HEK293 (cell line): ENCODE measurements at regions not wholly inside any gene's neighbourhood (a gene's known extent, or its start where the extent isn't known, plus 50 kb on each side); places are given as distances from the start of the nearest gene placed in this dataset.

ENCODE experiments used
- CTCF ChIA-PET: fragments of 350-600 bp; formaldehyde crosslinking; extraction: SDS; loops from one replicate; lab custom pipeline; 2021; ENCODE audit warnings: antibody characterized with exemption; lab: Yijun Ruan, JAX
- POLR2A ChIA-PET: fragments of 300-600 bp; formaldehyde crosslinking; extraction: SDS; loops from one replicate; lab custom pipeline; 2020; ENCODE audit warnings: antibody characterized with exemption, inconsistent platforms; lab: Yijun Ruan, JAX
- H3K27ac ChIP-seq: fragments of 200-500 bp; sonication (Bioruptor generic); 2 replicates; pipeline ENCODE4 v1.5.1; 2014; ENCODE audit warnings: low read depth, low read length, control low read depth, inconsistent platforms; ENCODE audit errors: extremely low read depth
- H3K36me3 ChIP-seq, 2 experiments: fragments of 200-500 bp in 1 of 2; sonication (Bioruptor generic) in 1 of 2; 1 replicate in 1 of 2; 2 replicates in 1 of 2; pipeline ENCODE4 v1.5.1; 2014 to 2017; ENCODE audit warnings: inconsistent platforms in 2 of 2, low read length in 2 of 2; ENCODE audit not compliant: control insufficient read depth in 2 of 2, insufficient read depth in 1 of 2
- H3K4me1 ChIP-seq: fragments of 200-500 bp; sonication (Bioruptor generic); 2 replicates; pipeline ENCODE4 v1.5.1; 2014; ENCODE audit warnings: mild to moderate bottlenecking, low read length, inconsistent platforms; ENCODE audit not compliant: control insufficient read depth, insufficient read depth
- H3K4me3 ChIP-seq: 2 replicates; pipeline ENCODE4 v1.5.1; 2011; ENCODE audit warnings: low read depth, mild to moderate bottlenecking, control low read depth, low read length, moderate library complexity
- H3K9me3 ChIP-seq: fragments of 200-500 bp; sonication (Bioruptor generic); 2 replicates; pipeline ENCODE4 v1.5.1; 2014; ENCODE audit warnings: low read depth, low read length, inconsistent platforms; ENCODE audit not compliant: control insufficient read depth, insufficient read depth
- GFI1B ChIP-seq: fragments of 450-650 bp; formaldehyde crosslinking; IDR thresholded peaks from 2 replicates; pipeline ENCODE4 v1.5.1; 2016; ENCODE audit warnings: missing biosample characterization, missing genetic modification characterization
- KLF7 ChIP-seq: fragments of 450-650 bp; formaldehyde crosslinking; IDR thresholded peaks from 2 replicates; pipeline ENCODE4 v1.5.1; 2016; ENCODE audit warnings: missing biosample characterization, missing genetic modification characterization, borderline replicate concordance
- MZF1 ChIP-seq: fragments of 450-650 bp; formaldehyde crosslinking; IDR thresholded peaks from 2 replicates; pipeline ENCODE4 v1.5.1; 2017; ENCODE audit warnings: missing biosample characterization, missing genetic modification characterization, borderline replicate concordance
- OVOL3 ChIP-seq: fragments of 450-650 bp; formaldehyde crosslinking; IDR thresholded peaks from 2 replicates; pipeline ENCODE4 v1.5.1; 2016; ENCODE audit warnings: missing biosample characterization, missing genetic modification characterization
- PRDM6 ChIP-seq: fragments of 450-650 bp; formaldehyde crosslinking; IDR thresholded peaks from 2 replicates; pipeline ENCODE4 v1.5.1; 2017; ENCODE audit warnings: missing biosample characterization, missing genetic modification characterization
- SCRT1 ChIP-seq: fragments of 450-650 bp; formaldehyde crosslinking; IDR thresholded peaks from 2 replicates; pipeline ENCODE4 v1.5.1; 2016; ENCODE audit warnings: missing biosample characterization, missing genetic modification characterization, borderline replicate concordance
- SP3 ChIP-seq: fragments of 450-650 bp; formaldehyde crosslinking; IDR thresholded peaks from 2 replicates; pipeline ENCODE4 v1.5.1; 2016; ENCODE audit warnings: missing biosample characterization, missing genetic modification characterization
- SP7 ChIP-seq: fragments of 450-650 bp; formaldehyde crosslinking; IDR thresholded peaks from 2 replicates; pipeline ENCODE4 v1.5.1; 2016; ENCODE audit warnings: missing biosample characterization, missing genetic modification characterization
- YY1 ChIP-seq: fragments of 450-650 bp; formaldehyde crosslinking; IDR thresholded peaks from 2 replicates; pipeline ENCODE4 v1.5.1; 2018; ENCODE audit warnings: missing biosample characterization, missing genetic modification characterization
- ZBTB48 ChIP-seq: fragments of 450-650 bp; formaldehyde crosslinking; IDR thresholded peaks from 2 replicates; pipeline ENCODE4 v1.5.1; 2016; ENCODE audit warnings: missing biosample characterization, missing genetic modification characterization
- ZNF140 ChIP-seq: fragments of 450-650 bp; formaldehyde crosslinking; IDR thresholded peaks from 2 replicates; pipeline ENCODE4 v1.5.1; 2016; ENCODE audit warnings: missing biosample characterization, missing genetic modification characterization
- ZNF214 ChIP-seq: fragments of 450-650 bp; formaldehyde crosslinking; IDR thresholded peaks from 2 replicates; pipeline ENCODE4 v1.5.1; 2017; ENCODE audit warnings: missing biosample characterization, mild to moderate bottlenecking, missing genetic modification characterization, borderline replicate concordance
- ZNF354C ChIP-seq: fragments of 450-650 bp; formaldehyde crosslinking; IDR thresholded peaks from 2 replicates; pipeline ENCODE4 v1.5.1; 2016; ENCODE audit warnings: missing biosample characterization, missing genetic modification characterization, low read depth, borderline replicate concordance
- ZNF362 ChIP-seq: fragments of 450-650 bp; formaldehyde crosslinking; IDR thresholded peaks from 2 replicates; pipeline ENCODE4 v1.5.1; 2016; ENCODE audit warnings: missing biosample characterization, missing genetic modification characterization
- ZNF404 ChIP-seq: fragments of 450-650 bp; formaldehyde crosslinking; IDR thresholded peaks from 2 replicates; pipeline ENCODE4 v1.5.1; 2017; ENCODE audit warnings: missing biosample characterization, missing genetic modification characterization
- ZNF488 ChIP-seq: fragments of 450-650 bp; formaldehyde crosslinking; IDR thresholded peaks from 2 replicates; pipeline ENCODE4 v1.5.1; 2016; ENCODE audit warnings: missing biosample characterization, missing genetic modification characterization
- ZNF521 ChIP-seq: fragments of 450-650 bp; formaldehyde crosslinking; IDR thresholded peaks from 2 replicates; pipeline ENCODE4 v1.5.1; 2017; ENCODE audit warnings: missing biosample characterization, mild to moderate bottlenecking, missing genetic modification characterization
- ZNF529 ChIP-seq: fragments of 450-650 bp; formaldehyde crosslinking; IDR thresholded peaks from 2 replicates; pipeline ENCODE4 v1.5.1; 2017; ENCODE audit warnings: missing genetic modification characterization, missing biosample characterization; ENCODE audit not compliant: insufficient replicate concordance
- ZNF530 ChIP-seq: fragments of 450-650 bp; formaldehyde crosslinking; IDR thresholded peaks from 2 replicates; pipeline ENCODE4 v1.5.1; 2016; ENCODE audit warnings: low read depth, missing biosample characterization, missing genetic modification characterization
- ZNF549 ChIP-seq: fragments of 450-650 bp; IDR thresholded peaks from 2 replicates; pipeline ENCODE4 v1.5.1; 2018; ENCODE audit warnings: missing biosample characterization, missing genetic modification characterization, mild to moderate bottlenecking, inconsistent platforms, moderate library complexity
- ZNF571 ChIP-seq: fragments of 450-650 bp; formaldehyde crosslinking; IDR thresholded peaks from 2 replicates; pipeline ENCODE4 v1.5.0; 2017; ENCODE audit warnings: missing biosample characterization, missing genetic modification characterization
- ZNF580 ChIP-seq: fragments of 450-650 bp; formaldehyde crosslinking; IDR thresholded peaks from 2 replicates; pipeline ENCODE4 v1.5.1; 2016; ENCODE audit warnings: missing biosample characterization, missing genetic modification characterization
- ZNF585B ChIP-seq: fragments of 450-650 bp; formaldehyde crosslinking; IDR thresholded peaks from 2 replicates; pipeline ENCODE4 v1.5.1; 2016; ENCODE audit warnings: missing biosample characterization, missing genetic modification characterization
- ZNF660 ChIP-seq: fragments of 450-650 bp; IDR thresholded peaks from 2 replicates; pipeline ENCODE4 v1.5.1; 2018; ENCODE audit warnings: missing biosample characterization, mild to moderate bottlenecking, missing genetic modification characterization
- ZNF664 ChIP-seq: fragments of 450-650 bp; formaldehyde crosslinking; IDR thresholded peaks from 2 replicates; pipeline ENCODE4 v1.5.1; 2016; ENCODE audit warnings: missing biosample characterization, missing genetic modification characterization
- ZNF677 ChIP-seq: fragments of 450-650 bp; IDR thresholded peaks from 2 replicates; pipeline ENCODE4 v1.5.0; 2018; ENCODE audit warnings: missing biosample characterization, mild to moderate bottlenecking, missing genetic modification characterization, moderate library complexity
- ZSCAN16 ChIP-seq: fragments of 450-650 bp; formaldehyde crosslinking; IDR thresholded peaks from 2 replicates; pipeline ENCODE4 v1.5.1; 2016; ENCODE audit warnings: missing biosample characterization, missing genetic modification characterization
- ZSCAN5A ChIP-seq: fragments of 450-650 bp; formaldehyde crosslinking; IDR thresholded peaks from 2 replicates; pipeline ENCODE4 v1.5.1; 2016; ENCODE audit warnings: missing biosample characterization, missing genetic modification characterization
- ZXDB ChIP-seq: fragments of 450-650 bp; formaldehyde crosslinking; IDR thresholded peaks from 2 replicates; pipeline ENCODE4 v1.5.1; 2016; ENCODE audit warnings: missing biosample characterization, missing genetic modification characterization

GRCh38 chr5:167247816-167248215 lies 1043.6 kb upstream of the WWC1 start:
- Histone ChIP-seq H3K4me3 (no peak overlapping the region), H3K4me1 (no peaks in the 10 kb centered on the region), H3K36me3 (no peaks in the 10 kb centered on the region)
- TF ChIP-seq ZNF140 (no peak), ZNF585B (no peak)
- TF ChIP-seq, all 188 proteins: peak for 0
- ChIA-PET POLR2A (no interaction called here), CTCF (no interaction called here)
- Histone ChIP-seq H3K9me3 (no peaks in the 10 kb centered on the region), H3K27ac (no peak overlapping the region)

GRCh38 chr5:167248257-167248656 lies 1043.2 kb upstream of the WWC1 start:
- ChIA-PET POLR2A (no interaction called here), CTCF (no interaction called here)
- TF ChIP-seq ZNF529 (tag by site-specific recombination) (no peak), ZNF521 (tag by site-specific recombination) (no peak), ZNF571 (tag by site-specific recombination) (no peak), ZNF404 (tag by site-specific recombination) (no peak), ZNF362 (tag by site-specific recombination) (no peak), SP3 (tag by site-specific recombination) (no peak), ZNF354C (tag by site-specific recombination) (no peak), ZBTB48 (tag by site-specific recombination) (no peak), SP7 (tag by site-specific recombination) (no peak), ZSCAN5A (tag by site-specific recombination) (no peak)

GRCh38 chr5:167250996-167251395 lies 1040.4 kb upstream of the WWC1 start:
- no peak overlapping the region for H3K27ac ChIP-seq
- no peak overlapping the region for H3K4me3 ChIP-seq
- CTCF ChIA-PET, result interaction anchor here (0.6 kb wide), 1 partner anchor 418 kb away, joined by 3 read pairs; no protein-coding TSS in a partner anchor
- no peaks in the 10 kb centered on the region for H3K9me3 ChIP-seq
- no peaks in the 10 kb centered on the region for H3K4me1 ChIP-seq
- POLR2A ChIA-PET, result no interaction called here
- H3K36me3 ChIP-seq, result no peaks in the 10 kb centered on the region
- TF ChIP-seq YY1 (tag by site-specific recombination) (no peak), ZNF571 (tag by site-specific recombination) (no peak), ZNF549 (tag by site-specific recombination) (no peak), ZNF664 (tag by site-specific recombination) (no peak), ZSCAN16 (tag by site-specific recombination) (no peak), ZNF530 (tag by site-specific recombination) (no peak), OVOL3 (tag by site-specific recombination) (no peak), ZNF660 (no peak), ZXDB (tag by site-specific recombination) (no peak), SCRT1 (no peak), ZNF214 (tag by site-specific recombination) (no peak), ZNF677 (tag by site-specific recombination) (no peak), ZNF488 (no peak), MZF1 (tag by site-specific recombination) (no peak), ZNF580 (tag by site-specific recombination) (no peak), ZNF585B (no peak), GFI1B (tag by site-specific recombination) (no peak), KLF7 (tag by site-specific recombination) (no peak), PRDM6 (tag by site-specific recombination) (no peak)

More at GRCh38 chr5:167248257-167248656, 1043.2 kb upstream of the WWC1 start:
- Histone ChIP-seq H3K9me3 (no peaks in the 10 kb centered on the region), H3K4me3 (no peak overlapping the region), H3K27ac (no peak overlapping the region), H3K36me3 (no peaks in the 10 kb centered on the region), H3K4me1 (no peaks in the 10 kb centered on the region)
